K562 (cell line): ENCODE measurements at regions not wholly inside any gene's neighbourhood (a gene's known extent, or its start where the extent isn't known, plus 50 kb on each side); places are given as distances from the start of the nearest gene placed in this dataset.
A peak's percentile ranks its signal among the peaks of the same experiment; 100 is the strongest.

Source experiments
- ATF1 ChIP-seq, 2 experiments: fragments of 450-650 bp in 1 of 2; IDR thresholded peaks; 2 replicates each; pipeline ENCODE4 v1.6.1; 2016; ENCODE audit warnings: missing compliant biosample characterization in 1 of 2, missing genetic modification characterization in 1 of 2
- CHD1 ChIP-seq: fragments of 200-600 bp; sonication (generic); IDR thresholded peaks from one replicate; pipeline ENCODE4 v1.6.1; 2012; ENCODE audit warnings: mild to moderate bottlenecking, moderate library complexity, low read length, inconsistent platforms
- CHD4 ChIP-seq: fragments of 200-600 bp; sonication (generic); IDR thresholded peaks from 3 replicates; pipeline ENCODE4 v1.6.1; 2012; ENCODE audit warnings: low read depth, mild to moderate bottlenecking, mixed read lengths, low read length, inconsistent platforms; ENCODE audit not compliant: insufficient read depth, insufficient replicate concordance, poor library complexity, severe bottlenecking
- CXXC5 ChIP-seq: fragments of 250-450 bp; sonication (Bioruptor Pico); IDR thresholded peaks from 2 replicates; pipeline ENCODE4 v1.8.0; 2022; ENCODE audit warnings: inconsistent platforms, mild to moderate bottlenecking, moderate library complexity
- GATAD2B ChIP-seq: fragments of 450-650 bp; IDR thresholded peaks from 2 replicates; pipeline ENCODE4 v1.6.1; 2017; ENCODE audit warnings: mild to moderate bottlenecking, borderline replicate concordance
- NFYB ChIP-seq: IDR thresholded peaks from 2 replicates; pipeline ENCODE4 v1.6.1; 2011; ENCODE audit warnings: mild to moderate bottlenecking, moderate library complexity; ENCODE audit not compliant: insufficient read length; ENCODE audit errors: extremely low read depth
- PHF8 ChIP-seq: fragments of 200-600 bp; sonication (generic); IDR thresholded peaks from 2 replicates; pipeline ENCODE4 v1.6.1; 2012; ENCODE audit warnings: mixed run types, mild to moderate bottlenecking, inconsistent platforms, low read length, moderate library complexity, borderline replicate concordance
- PML ChIP-seq: IDR thresholded peaks from 2 replicates; pipeline ENCODE4 v1.6.1; 2012; ENCODE audit warnings: low read length, inconsistent platforms
- TCF7 ChIP-seq: sonication (generic); IDR thresholded peaks from 2 replicates; pipeline ENCODE4 v1.6.1; 2016; ENCODE audit warnings: antibody characterized with exemption, borderline replicate concordance
- ZNF217 ChIP-seq: sonication (generic); formaldehyde crosslinking; IDR thresholded peaks from 2 replicates; pipeline ENCODE4 v1.8.0; 2022; ENCODE audit warnings: mild to moderate bottlenecking, missing genetic modification reagents
- TF ChIP-seq, protein P1 (sequence below), 2 experiments: IDR thresholded peaks; 2 replicates each; pipeline ENCODE4 v1.6.1; 2011; ENCODE audit warnings: borderline replicate concordance in 1 of 2, control low read depth in 1 of 2, low read depth in 1 of 2, low read length in 1 of 2, mild to moderate bottlenecking in 1 of 2, mixed read lengths in 1 of 2, moderate library complexity in 1 of 2; ENCODE audit not compliant: insufficient read depth in 1 of 2, insufficient read length in 1 of 2, poor library complexity in 1 of 2, severe bottlenecking in 1 of 2; ENCODE audit errors: extremely low read depth in 1 of 2
- TF ChIP-seq, protein P2 (sequence below): fragments of 250-450 bp; sonication (Bioruptor Pico); IDR thresholded peaks from 2 replicates; pipeline ENCODE4 v1.5.0; 2020; ENCODE audit warnings: mild to moderate bottlenecking
- TF ChIP-seq, protein P3 (sequence below): fragments of 450-650 bp; formaldehyde crosslinking; IDR thresholded peaks from 2 replicates; pipeline ENCODE4 v1.4.0; 2022; ENCODE audit warnings: missing genetic modification characterization
- TF ChIP-seq, protein P4 (sequence below): fragments of 450-650 bp; IDR thresholded peaks from 2 replicates; pipeline ENCODE4 v1.6.1; 2016; ENCODE audit warnings: low read depth, mild to moderate bottlenecking, moderate library complexity

DNA sequence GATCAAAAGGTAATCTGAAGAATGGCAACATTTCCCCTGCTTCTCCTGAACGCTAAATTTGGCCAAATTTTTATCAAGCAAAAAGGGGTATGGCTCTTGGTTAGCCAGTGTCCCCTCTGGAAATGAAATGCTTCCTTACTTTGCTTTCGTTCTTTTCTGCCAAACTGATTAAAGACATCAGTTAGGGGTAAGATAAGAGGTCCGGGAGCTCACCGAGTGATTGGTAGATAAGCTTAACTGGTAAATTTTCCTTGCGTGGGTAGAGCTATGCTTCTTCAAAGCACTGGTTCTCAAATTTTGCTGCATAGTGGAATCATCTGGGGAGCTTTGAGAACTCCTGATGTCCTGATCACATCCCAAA, 62.7 kb upstream of the MAPRE2 start (continued):
- no peak for TF ChIP-seq ATF1 (CRISPR knock-in tag; IDR thresholded peaks at IDR 0.05)
- TF ChIP-seq ATF1 (tag; IDR thresholded peaks at IDR 0.05): no peak
- TF ChIP-seq, protein P1, sequence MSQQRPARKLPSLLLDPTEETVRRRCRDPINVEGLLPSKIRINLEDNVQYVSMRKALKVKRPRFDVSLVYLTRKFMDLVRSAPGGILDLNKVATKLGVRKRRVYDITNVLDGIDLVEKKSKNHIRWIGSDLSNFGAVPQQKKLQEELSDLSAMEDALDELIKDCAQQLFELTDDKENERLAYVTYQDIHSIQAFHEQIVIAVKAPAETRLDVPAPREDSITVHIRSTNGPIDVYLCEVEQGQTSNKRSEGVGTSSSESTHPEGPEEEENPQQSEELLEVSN (IDR thresholded peaks at IDR 0.05; ENCODE audit: borderline replicate concordance in 1 of 2, extremely low read depth in 1 of 2, insufficient read depth in 1 of 2, insufficient read length in 1 of 2, low read depth in 1 of 2, low read length in 1 of 2, poor library complexity in 1 of 2, severe bottlenecking in 1 of 2): no peak
- TF ChIP-seq, protein P2, sequence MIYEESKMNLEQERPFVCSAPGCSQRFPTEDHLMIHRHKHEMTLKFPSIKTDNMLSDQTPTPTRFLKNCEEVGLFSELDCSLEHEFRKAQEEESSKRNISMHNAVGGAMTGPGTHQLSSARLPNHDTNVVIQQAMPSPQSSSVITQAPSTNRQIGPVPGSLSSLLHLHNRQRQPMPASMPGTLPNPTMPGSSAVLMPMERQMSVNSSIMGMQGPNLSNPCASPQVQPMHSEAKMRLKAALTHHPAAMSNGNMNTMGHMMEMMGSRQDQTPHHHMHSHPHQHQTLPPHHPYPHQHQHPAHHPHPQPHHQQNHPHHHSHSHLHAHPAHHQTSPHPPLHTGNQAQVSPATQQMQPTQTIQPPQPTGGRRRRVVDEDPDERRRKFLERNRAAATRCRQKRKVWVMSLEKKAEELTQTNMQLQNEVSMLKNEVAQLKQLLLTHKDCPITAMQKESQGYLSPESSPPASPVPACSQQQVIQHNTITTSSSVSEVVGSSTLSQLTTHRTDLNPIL (CRISPR knock-in tag): no peak
- peak; percentile 0 for TF ChIP-seq CHD1
- TF ChIP-seq ZNF217 (CRISPR knock-in tag): no peak
- TF ChIP-seq PHF8: 0 out of 2 replicates have a peak, but pooled peaks have one; percentile 12
- 0 out of 2 replicates have a peak, but pooled peaks have one; percentile 10 for TF ChIP-seq PML
- no peak for TF ChIP-seq TCF7
- 0 out of 2 replicates have a peak, but pooled peaks have one; percentile 1 for TF ChIP-seq CXXC5 (CRISPR knock-in tag)
- TF ChIP-seq, protein P3, sequence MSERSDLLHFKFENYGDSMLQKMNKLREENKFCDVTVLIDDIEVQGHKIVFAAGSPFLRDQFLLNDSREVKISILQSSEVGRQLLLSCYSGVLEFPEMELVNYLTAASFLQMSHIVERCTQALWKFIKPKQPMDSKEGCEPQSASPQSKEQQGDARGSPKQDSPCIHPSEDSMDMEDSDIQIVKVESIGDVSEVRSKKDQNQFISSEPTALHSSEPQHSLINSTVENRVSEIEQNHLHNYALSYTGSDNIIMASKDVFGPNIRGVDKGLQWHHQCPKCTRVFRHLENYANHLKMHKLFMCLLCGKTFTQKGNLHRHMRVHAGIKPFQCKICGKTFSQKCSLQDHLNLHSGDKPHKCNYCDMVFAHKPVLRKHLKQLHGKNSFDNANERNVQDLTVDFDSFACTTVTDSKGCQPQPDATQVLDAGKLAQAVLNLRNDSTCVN: no peak
- TF ChIP-seq GATAD2B: no peak
- TF ChIP-seq, protein P4, sequence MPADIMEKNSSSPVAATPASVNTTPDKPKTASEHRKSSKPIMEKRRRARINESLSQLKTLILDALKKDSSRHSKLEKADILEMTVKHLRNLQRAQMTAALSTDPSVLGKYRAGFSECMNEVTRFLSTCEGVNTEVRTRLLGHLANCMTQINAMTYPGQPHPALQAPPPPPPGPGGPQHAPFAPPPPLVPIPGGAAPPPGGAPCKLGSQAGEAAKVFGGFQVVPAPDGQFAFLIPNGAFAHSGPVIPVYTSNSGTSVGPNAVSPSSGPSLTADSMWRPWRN: no peak
- TF ChIP-seq CHD4: no peak
- TF ChIP-seq NFYB: no peak
